Lower leg skin (tissue), 3 donors: ENCODE measurements at regions not wholly inside any gene's neighbourhood (a gene's known extent, or its start where the extent isn't known, plus 50 kb on each side); places are given as distances from the start of the nearest gene placed in this dataset.

Source experiments
- POLR2A ChIP-seq, 2 donors: fragments of 450-650 bp; IDR thresholded peaks; one replicate each; pipeline ENCODE4 v1.6.1; 2016 to 2017; ENCODE audit warnings: antibody characterized with exemption in 2 of 2, mild to moderate bottlenecking in 1 of 2, moderate library complexity in 1 of 2
- TF ChIP-seq, protein P1 (sequence below), 3 donors: fragments of 450-650 bp; IDR thresholded peaks; one replicate each; pipeline ENCODE4 v1.5.1; 2016; ENCODE audit warnings: antibody characterized with exemption in 3 of 3, mild to moderate bottlenecking in 3 of 3, moderate library complexity in 2 of 3

DNA sequence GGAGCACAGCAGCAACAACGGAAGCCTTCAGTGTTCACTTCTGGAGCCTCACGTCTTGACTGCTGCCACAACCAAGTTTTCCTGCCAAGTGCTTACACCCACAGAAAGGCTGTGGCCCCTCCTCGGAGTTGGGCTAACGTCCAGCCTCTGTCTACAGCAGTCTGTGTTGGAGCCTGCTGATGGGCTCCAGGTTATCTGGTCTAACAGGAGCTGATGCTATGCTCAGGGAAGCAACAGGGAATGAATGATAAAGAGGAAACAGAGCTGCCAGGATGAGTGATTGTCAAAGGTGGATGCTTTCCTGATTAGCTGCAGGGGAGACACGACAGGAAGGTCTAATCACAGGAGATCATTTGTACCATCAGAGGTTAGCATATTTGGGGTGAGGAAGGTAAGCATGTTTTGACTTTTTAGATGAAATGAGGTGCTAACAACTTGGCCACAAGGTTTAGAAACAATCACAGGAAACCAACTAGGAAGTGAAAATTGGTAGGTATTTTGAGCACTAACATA is 53.8 kb upstream of the RCBTB2 start:
- TF ChIP-seq, protein P1, sequence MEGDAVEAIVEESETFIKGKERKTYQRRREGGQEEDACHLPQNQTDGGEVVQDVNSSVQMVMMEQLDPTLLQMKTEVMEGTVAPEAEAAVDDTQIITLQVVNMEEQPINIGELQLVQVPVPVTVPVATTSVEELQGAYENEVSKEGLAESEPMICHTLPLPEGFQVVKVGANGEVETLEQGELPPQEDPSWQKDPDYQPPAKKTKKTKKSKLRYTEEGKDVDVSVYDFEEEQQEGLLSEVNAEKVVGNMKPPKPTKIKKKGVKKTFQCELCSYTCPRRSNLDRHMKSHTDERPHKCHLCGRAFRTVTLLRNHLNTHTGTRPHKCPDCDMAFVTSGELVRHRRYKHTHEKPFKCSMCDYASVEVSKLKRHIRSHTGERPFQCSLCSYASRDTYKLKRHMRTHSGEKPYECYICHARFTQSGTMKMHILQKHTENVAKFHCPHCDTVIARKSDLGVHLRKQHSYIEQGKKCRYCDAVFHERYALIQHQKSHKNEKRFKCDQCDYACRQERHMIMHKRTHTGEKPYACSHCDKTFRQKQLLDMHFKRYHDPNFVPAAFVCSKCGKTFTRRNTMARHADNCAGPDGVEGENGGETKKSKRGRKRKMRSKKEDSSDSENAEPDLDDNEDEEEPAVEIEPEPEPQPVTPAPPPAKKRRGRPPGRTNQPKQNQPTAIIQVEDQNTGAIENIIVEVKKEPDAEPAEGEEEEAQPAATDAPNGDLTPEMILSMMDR (IDR thresholded peaks at IDR 0.05) = no peak
- TF ChIP-seq POLR2A (IDR thresholded peaks at IDR 0.05) = no peak
